Hypothalamus (tissue), 51 donors: ENCODE measurements at regions not wholly inside any gene's neighbourhood (a gene's known extent, or its start where the extent isn't known, plus 50 kb on each side); places are given as distances from the start of the nearest gene placed in this dataset.

Experiments used
- DNase-seq, 51 donors: peaks; one replicate each; lab custom pipeline; 2025; lab: John Stamatoyannopoulos, UW

DNA sequence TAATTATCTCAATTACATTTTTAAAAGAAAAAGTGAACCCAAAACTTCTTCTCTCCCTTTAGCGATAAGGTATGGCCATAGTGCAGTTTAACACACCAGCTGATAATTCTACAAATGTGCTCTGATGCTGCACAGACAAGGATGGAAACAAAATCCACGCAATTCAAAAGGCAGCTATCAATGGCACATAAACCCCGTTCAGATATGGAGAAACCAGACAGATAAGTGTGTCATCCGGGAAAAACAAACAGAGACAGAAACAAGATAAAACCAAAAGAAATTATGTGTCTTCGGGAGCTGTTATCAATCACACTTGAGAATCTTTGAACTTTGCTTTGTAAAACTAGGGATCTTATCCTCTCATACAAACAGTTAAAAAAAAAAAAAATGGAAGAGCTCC is 73.6 kb downstream of the SIPA1L2 start:
- no peak for DNase-seq

DNA sequence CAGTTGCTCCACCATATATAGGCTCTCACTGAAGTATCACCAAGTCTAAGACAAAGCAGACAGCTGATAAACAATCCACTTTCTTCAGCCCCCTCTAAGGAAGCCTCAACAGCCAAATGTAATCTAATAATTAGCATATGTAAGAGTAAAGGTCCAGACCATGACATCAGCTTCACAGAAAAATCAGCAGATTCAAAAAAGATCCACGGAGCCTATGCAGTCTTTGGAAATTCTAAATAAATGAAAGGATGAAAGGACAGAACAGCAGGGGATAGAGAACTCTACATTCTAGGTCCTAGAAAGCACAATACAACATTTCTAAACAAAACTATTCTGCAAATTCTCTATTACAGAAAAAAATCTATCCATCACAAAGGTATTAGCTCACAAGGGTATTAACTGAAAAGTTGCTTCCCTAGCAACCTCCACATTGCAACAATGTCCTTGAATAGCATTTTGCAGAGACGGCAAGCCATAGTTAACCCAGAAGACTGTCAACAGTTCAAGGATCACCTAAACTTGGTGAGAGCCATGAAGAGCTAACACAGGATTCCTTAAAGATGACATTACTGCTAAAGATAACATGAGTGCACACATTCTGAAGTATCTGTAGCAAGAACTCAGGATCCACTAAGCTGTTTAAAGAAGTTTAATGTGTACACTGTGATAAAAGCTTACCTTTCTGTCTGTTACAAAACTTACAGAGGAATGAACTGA is 74.3 kb downstream of the SIPA1L2 start:
- DNase-seq, result no peak

DNA sequence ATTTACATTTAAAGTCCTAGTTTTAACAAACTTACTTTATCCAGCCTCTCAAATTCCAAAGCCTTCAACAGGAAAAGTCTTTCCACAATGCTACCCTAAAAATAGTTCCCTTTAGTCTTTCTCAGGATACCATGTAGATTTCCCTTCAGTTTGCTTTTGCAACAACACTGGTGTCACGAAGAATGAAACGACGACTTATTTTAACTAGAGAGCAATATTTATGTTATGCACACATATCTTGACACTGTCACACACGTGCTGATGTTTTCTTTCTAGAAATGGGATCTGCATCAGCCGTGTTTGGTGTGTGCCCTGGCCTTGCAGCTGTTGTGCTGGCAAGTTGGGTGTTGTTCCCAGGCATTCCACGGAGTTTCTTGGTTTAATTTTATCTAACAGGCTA is 75.5 kb downstream of the SIPA1L2 start:
- DNase-seq, result no peak

DNA sequence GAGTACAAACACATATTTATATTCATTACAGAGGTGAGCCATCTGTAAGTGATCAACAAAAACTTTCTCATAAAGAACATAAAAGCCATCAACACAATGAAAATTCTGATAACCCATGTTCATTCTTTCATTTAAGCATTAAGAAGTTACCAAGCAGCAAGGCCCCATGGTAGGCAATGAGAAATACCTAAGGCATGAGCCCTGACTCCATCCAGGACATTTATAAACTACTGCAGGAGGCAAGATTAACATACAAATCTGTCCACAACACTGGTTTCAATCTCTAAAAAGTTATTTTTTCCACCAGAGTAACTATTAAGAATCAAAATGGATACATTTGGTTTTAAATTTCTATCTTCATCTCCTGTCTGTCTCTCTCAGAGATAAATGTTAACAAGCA is 76.1 kb downstream of the SIPA1L2 start:
- no peak for DNase-seq

DNA sequence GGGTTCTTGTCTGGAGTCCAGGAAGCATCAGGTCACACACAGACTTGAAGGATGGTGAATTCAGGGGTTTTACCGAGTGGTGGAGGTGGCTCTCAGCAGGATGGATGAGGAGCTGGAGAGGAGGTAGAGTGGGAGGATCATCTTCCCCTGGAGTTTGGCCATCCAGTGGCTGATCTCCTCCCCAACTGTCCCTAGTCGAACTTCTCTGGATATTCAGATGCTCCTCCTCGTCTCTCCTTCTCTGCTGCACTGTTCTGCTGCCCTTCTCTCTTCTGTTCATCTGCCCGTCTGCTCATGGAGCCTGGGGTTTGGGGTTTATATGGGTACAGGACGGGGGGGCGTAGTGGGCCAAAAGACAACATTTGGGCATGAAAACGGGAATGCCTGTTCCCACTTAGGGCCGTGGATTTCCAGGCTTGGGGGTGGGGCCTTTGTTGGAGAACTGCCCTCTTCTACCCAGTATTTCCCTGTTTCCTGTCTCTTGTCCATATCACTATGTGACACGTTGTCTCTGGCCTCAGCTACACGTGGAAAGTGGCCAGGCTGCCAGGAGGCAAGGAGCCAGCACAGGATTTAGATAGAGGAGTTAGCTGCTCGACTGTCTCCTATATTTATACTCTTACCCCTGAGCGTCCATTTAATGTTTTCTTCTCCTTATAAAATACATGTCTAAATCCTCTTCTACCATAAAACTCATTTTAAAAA is 76.7 kb downstream of the SIPA1L2 start:
- DNase-seq, result no peak

DNA sequence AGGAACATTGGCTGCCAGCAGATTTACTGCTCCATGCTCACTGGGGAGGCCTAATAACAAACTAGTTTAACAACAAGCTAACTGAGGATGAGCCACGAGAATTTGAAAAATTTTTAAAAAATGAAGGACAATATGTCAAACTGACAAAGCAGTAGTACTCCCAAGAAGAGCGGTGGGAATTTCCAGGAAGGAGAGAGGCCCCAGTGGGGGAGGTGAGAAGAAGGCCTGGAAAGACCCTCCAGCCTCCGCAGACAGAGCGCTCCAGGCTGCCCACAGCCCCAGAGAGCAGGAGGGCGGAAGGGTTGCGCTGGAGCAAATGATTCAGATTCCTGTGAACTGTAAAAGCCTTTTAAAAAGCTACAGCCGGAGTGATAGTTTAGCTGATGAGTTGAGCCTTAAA is 78.5 kb downstream of the SIPA1L2 start:
- no peak for DNase-seq

DNA sequence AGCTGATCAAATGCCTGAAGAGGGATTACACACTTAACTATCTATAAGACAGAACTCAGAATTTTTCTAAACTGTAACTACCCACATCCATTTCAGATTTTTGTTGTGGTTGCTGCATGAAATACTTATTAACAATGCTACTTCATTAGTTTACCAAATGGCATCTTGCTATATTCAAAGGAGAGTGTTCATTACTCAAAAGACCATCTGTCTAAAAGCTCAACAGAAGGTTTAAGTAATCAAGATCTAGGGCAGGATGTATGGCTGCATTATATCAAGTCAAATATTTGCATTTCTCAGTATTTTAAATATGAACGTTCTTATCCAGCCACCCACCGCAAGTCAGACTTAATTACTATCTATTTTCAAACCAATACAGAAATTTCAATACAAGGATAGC is 79.9 kb downstream of the SIPA1L2 start:
- DNase-seq, result no peak

DNA sequence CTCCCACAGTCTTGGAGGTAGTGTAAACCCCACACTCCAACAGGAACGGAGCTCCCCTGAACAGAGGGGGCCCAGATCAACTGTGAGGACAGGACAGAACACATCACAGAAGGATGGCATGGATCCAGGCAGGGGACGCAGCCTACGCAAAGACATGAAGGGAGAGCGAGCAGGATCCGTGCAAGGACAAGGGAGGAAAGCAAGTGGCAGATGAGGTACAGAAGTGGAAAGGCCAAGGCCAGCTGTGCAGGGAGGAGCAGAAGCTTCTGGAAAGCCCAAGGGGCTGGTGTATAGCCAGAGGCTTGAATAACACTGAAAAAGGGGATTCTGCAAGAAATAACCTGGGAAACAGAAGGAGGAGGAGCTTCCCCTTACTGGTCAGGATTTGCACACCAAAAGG is 81.2 kb downstream of the SIPA1L2 start:
- no peak for DNase-seq

DNA sequence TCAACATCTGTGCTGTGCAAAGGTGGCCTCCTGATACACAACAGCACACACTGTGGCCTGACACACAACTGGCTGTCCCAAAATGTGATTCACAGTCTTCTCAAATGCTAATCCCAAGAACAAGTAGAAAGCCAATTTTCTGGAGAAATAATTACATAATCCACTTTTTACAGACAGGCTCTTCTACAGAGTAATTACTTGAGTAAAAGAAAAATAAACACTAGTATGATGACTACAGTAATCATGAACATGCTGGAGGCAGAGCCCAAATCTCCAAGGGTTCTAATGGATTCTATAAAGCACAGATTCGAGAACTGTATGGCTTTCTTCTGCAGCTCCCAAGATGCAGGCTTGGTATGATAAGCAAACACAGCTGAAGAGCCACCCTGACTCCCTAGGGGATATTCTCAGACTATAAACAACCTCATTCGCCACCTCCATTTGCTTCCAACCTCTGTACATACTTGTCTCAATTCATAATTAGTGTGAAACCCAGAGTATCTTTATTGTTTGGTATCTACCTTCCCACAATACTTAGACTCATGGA is 81.9 kb downstream of the SIPA1L2 start:
- no peak for DNase-seq

DNA sequence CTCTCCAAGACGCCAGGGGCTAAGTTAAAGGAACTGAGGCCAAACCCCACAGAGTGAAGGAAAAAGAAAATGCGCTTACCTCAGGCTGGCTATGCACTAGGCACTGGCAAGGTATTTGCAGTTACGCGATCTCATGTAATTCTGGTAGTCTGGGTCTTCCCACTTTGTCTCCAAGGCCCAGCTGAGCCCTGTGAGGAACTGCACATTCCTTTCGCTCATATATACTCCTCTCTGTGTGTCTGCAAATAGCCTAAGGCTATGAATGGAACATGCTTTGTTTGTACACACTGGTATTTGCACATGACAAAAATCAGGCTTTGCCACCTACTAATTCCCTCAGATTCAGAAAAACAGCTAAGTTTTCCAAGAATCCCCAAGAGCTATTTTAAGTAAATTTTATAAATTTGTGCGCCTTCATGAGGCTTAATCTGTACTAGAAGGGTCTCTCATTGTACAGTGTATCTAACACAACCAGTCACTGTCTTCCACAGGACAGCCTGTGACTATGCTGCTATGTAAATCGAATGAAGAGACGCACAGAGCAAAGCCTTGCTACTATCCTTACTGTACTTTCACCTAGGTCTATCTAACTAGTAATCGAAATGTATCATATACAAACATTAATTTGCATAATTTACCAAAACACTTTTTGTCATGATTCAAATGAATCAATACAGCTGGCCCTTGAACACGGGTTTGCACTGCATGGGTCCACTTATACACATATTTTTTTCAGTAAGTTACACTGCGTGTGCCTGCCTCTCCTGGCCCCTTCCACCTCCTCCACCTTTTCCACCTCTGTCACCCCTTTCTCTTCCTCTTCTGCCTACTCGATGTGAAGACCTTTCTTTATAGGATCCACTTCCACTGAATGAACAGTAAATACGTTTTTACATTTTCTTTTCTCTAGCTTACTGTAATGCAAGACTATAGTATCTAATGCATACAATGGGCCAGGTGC is 87.0 kb downstream of the SIPA1L2 start:
- DNase-seq, result no peak

DNA sequence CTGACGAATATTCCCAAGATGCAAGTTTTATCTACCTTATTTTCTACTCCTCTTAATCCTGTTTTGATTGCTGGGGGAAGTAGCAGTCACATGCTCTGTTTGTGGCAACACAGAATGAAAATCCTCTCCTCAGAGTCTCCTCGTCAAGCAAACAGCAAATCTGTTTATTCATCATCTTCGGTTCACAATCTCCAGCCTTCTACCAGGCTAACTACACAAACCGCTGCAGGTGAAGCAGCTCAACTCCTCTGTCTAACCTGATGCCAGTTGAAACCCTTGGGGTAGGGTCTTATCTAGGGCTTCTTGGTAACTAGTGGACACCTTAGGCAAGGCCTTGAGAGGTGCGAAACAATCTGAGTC is 91.0 kb downstream of the SIPA1L2 start:
- no peak for DNase-seq

DNA sequence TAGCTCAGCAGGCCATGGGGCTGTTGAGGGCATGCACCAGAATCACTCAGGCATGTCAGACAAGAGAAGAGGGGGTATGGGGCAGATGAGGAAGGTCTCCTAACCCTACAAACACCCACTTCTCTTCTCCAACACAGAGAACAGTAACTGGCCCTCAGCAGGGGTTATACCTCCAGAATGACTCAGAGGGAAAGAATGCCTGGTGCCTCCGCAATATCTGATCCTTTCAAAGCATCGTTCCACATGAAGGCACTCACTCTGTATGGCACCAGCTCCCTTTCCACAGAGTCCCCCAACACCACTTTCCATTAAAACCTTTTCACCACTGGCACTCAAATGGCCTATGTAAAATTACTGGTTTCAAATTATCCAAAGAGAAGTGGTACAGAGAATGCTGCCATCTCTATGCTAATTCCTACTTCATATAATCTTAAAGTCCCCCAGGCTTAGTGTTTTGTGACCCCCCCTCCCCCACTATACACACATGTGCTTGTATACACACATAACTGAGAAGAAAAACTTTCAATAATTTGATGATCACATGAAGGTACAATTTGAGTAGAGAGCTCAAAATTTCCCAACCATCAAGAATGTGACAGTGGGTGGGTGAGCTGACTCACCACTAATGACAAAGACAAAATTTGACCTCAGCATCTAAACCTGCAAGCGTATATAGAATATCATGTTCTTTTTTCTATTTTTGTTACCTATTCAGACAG is 91.5 kb downstream of the SIPA1L2 start:
- peak in 1 of 51 donors; percentile 32 for DNase-seq

DNA sequence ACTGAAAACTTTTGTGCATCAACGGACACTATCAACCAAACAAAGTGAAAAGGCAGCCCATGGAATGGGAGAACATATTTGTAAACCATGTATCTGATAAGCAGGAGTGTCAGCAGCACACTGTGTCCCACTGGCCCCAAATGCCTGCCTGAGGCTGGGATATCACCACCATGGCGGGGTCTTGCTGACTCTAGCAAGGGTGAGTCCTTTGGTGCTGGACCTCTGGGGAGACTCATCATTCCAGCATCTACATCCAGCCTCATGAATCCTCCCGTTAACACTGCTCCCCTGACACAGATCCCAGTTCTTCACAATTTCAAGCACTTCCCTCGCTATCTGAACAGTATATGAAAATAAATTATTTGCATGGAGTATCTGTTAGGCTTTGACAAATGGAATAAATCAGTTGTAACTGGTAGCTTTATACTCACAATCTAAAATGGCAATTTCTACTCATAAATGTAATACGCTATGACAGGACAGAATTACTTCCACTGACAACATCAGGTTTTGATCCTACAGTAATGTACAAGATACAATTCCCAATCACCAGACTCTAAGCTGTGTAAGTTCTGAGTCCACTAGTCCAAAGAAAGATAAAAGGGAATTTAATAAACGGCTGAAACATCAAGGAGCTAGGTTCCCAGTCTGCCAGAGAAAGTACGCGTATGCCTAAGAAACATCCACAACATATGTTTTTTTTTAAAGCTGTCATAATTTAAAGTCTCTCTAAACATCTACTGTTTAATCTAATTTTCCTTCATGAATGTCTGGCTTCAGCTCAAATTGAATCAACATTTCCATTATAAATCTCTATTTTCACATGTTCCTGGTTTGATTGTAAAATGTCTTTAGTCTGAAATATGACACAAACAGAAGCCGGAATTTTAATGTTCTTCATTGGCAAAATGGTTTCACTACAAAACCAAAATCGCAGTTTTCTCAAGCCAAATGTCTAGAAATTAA is 95.1 kb downstream of the SIPA1L2 start:
- DNase-seq, result no peak

DNA sequence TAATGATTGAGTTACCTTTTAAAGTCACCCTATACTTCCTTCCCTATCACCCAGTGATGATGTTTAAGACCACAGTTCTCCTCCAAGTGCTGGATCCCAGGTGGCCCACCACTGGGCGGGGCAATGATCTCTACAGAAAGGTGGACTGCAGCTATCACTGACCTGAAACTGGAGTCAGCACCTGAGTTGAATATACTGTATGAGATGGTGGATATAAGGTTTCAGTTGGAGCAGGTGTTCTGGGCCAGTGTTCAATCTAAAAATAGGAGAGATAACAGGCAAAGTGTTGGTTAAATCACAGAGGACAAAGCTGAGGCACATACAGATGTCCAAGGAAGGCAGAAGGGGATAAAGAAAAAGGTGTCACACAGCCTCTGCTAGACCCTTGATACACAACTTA is 96.6 kb downstream of the SIPA1L2 start:
- DNase-seq, result no peak

DNA sequence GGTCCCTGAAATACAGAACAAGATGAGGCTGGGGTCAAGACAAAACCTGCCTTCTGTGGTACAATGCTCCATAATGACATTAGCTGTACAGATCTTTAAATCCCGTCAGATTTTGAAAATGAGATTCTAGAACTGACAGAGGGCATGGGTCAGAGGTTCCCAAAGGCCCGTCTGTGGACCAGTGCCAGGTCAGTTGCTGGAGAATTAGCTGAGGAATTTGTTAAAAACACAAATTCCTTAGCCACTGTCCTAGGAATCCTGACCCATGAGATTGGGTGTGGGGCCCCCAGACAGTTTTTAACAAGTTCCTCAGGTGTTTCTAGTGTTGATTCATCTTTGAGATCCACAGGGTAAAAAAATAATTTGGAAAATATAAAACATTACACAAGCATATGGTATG is 97.0 kb downstream of the SIPA1L2 start:
- DNase-seq, result no peak

DNA sequence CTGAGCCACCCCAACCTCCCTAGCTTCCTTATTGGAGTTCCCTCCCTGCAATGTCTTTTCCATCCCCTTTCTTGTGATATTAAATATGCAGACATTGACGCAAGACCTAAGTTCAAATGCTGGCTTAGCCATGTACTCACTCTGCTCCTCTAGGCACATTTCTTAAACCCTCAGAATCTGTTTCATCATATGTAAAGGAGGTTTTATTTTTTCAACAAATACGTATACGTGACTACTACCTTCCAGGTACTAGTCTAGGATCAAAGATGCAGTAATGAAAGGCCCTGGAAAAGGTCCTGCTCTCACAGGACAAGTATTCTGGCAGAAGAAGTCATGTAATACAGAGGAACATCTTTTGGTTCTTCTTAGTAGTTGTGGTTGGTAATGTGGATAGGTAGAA is 98.6 kb downstream of the SIPA1L2 start:
- no peak for DNase-seq

DNA sequence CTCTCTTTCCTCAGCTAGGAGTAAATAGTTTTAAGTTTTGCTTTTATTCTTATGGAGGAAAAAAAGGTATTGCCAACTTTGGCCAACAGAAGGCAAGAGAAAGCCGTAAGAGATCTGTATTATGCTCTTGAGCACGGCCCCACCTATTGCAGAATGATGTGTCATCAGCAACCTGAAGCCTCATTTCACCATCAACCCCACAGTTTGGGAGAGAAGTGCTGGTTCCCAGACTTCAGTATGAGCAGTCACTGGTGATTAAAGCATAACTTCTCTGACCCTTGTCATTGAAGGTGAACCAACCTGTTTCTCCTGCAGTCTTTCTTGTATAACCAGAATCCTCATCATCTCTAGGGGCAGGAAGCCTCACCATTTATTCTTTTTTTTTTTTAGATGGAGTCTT is 100.2 kb downstream of the SIPA1L2 start:
- no peak for DNase-seq

DNA sequence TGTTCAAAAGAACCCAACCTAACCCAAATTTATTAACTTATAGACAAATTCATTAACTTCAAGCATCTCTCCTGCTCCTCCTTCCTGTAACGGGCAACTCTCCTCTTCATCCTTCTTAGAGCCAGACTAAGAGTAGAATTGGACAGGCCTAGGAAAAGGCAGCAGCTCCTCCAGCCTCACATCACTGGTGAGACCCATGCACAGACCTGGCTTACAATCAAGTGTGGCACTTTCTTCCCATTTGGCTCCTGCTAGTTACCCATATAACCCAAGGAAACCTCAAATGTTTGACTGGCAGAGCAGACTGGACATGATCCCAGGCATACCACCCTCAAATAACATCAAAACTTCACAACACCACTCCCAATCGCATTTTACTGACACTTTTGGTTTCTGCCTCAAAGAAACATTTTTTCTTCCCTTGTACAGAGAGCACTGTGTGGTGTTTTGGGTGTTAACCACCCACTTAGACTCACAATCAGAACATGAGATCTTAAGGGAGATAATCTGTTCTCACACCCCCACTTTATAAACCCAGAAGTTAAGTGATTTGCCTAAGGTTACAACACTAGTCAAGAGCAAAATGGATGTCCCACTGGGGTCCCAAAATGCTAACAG is 101.4 kb downstream of the SIPA1L2 start:
- no peak for DNase-seq

DNA sequence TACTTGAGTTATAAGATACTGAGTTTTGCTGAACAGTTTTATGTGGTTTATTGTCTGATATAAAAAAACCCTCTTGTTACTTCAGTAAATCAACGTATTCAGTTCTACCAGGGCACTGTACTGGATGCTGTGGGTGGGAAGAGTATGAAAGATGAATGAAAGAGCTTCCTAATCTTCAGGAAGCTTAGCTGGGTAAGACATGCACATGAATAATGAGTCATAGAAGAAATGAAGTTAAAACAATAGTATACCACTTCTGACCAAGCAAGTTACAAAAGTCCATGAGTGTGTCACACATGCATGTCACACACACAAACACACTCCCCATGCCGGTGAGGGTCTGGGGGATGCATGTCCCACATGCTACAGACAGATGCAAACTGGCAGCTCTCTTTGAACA is 105.9 kb downstream of the SIPA1L2 start:
- no peak for DNase-seq
